HCT116 (cell line): ENCODE measurements at regions not wholly inside any gene's neighbourhood (a gene's known extent, or its start where the extent isn't known, plus 50 kb on each side); places are given as distances from the start of the nearest gene placed in this dataset.

ENCODE experiments used
- ATAC-seq: fragments of 200-7000 bp; cut with Tn5 transposase; 2 replicates; pipeline ENCODE4 v1.9.1; 2020; ENCODE audit warnings: mild to moderate bottlenecking, moderate library complexity
- BruUV-seq: library from RNA; stranded (reverse); fragments of 400-500 nt; replicated peaks from 2 replicates; lab custom pipeline; 2021; lab: Mats Ljungman, UMichigan
- CTCF ChIA-PET: fragments of 300-600 bp; sonication (Branson Sonifier 250); formaldehyde crosslinking; loops from one replicate; lab custom pipeline; 2021; ENCODE audit warnings: antibody characterized with exemption; lab: Charles Lee
- POLR2A ChIA-PET: fragments of 300-600, 350-600 bp; sonication (Branson Sonifier 250); formaldehyde crosslinking; loops from one replicate; lab custom pipeline; 2021; ENCODE audit warnings: antibody characterized with exemption; lab: Charles Lee
- RAD21 ChIA-PET, 2 experiments: fragments of 300-600 bp; sonication (Branson Sonifier 250); formaldehyde crosslinking; loops; one replicate each; lab custom pipeline; 2023; ENCODE audit warnings: low total read pairs in 2 of 2; ENCODE audit not compliant: uncharacterized antibody in 2 of 2, unreplicated experiment in 2 of 2, low non-redundant PET in 1 of 2; lab: Charles Lee
- DNase-seq: peaks from one replicate; pipeline ENCODE4 v3.0.0-alpha.2; 2010; ENCODE audit warnings: low read depth, low spot score
- H2AFZ ChIP-seq: fragments of 200-600 bp; shearing (Covaris generic), sonication (generic); 2 replicates; pipeline ENCODE4 v1.6.1; 2017; ENCODE audit warnings: low read depth, mixed run types, mixed read lengths, antibody characterized with exemption, low read length; ENCODE audit not compliant: poor library complexity, severe bottlenecking
- H3K27ac ChIP-seq: 2 replicates; pipeline ENCODE4 v1.5.1; 2012; ENCODE audit warnings: low read depth, low read length
- H3K27me3 ChIP-seq: fragments of 200-600 bp; sonication (generic); 2 replicates; pipeline ENCODE4 v1.6.1; 2016; ENCODE audit warnings: mixed run types, low read length, mixed read lengths; ENCODE audit not compliant: insufficient read depth
- H3K36me3 ChIP-seq, 2 experiments: fragments of 200-500 bp in 1 of 2; fragments of 200-600 bp in 1 of 2; sonication (Bioruptor generic) in 1 of 2; sonication (generic) in 1 of 2; 2 replicates each; pipeline versions ENCODE4 v1.5.1 to v1.6.1; 2014 to 2016; ENCODE audit warnings: low read length in 2 of 2, inconsistent platforms in 1 of 2, mixed read lengths in 1 of 2, mixed run types in 1 of 2; ENCODE audit not compliant: insufficient read depth in 2 of 2, control insufficient read depth in 1 of 2
- H3K4me1 ChIP-seq, 2 experiments: fragments of 200-600 bp in 1 of 2; sonication (generic) in 1 of 2; 2 replicates each; pipeline versions ENCODE4 v1.5.1 to v1.6.1; 2012 to 2017; ENCODE audit warnings: low read length in 2 of 2, inconsistent platforms in 1 of 2, mild to moderate bottlenecking in 1 of 2, mixed read lengths in 1 of 2, mixed run types in 1 of 2, moderate library complexity in 1 of 2; ENCODE audit not compliant: insufficient read depth in 2 of 2, control insufficient read depth in 1 of 2
- H3K4me2 ChIP-seq: fragments of 200-600 bp; sonication (generic); 2 replicates; pipeline ENCODE4 v1.6.1; 2017; ENCODE audit warnings: mixed run types, low read length, mixed read lengths
- H3K4me3 ChIP-seq, 2 experiments: fragments of 200-600 bp in 1 of 2; sonication (generic) in 1 of 2; replicated peaks in 1 of 2; 2 replicates each; pipeline ENCODE4 v1.5.1; 2011 to 2016; ENCODE audit warnings: low read length in 2 of 2, control low read depth in 1 of 2, low read depth in 1 of 2, mild to moderate bottlenecking in 1 of 2, mixed read lengths in 1 of 2, mixed run types in 1 of 2
- H3K79me2 ChIP-seq: fragments of 200-600 bp; sonication (generic); 2 replicates; pipeline ENCODE4 v1.6.1; 2017; ENCODE audit warnings: mild to moderate bottlenecking, mixed run types, low read length, moderate library complexity, mixed read lengths; ENCODE audit not compliant: insufficient read depth
- H3K9ac ChIP-seq: fragments of 200-600 bp; sonication (generic); 2 replicates; pipeline ENCODE4 v1.6.1; 2016; ENCODE audit warnings: low read length, mixed read lengths
- H3K9me2 ChIP-seq: fragments of 200-600 bp; sonication (generic), shearing (Covaris generic); 2 replicates; pipeline ENCODE4 v1.6.1; 2017; ENCODE audit warnings: mixed run types, mild to moderate bottlenecking, moderate library complexity; ENCODE audit not compliant: insufficient read depth
- H3K9me3 ChIP-seq, 2 experiments: fragments of 200-500 bp in 1 of 2; fragments of 200-600 bp in 1 of 2; sonication (Bioruptor generic) in 1 of 2; sonication (generic) in 1 of 2; 2 replicates each; pipeline ENCODE4 v1.6.1; 2014 to 2017; ENCODE audit warnings: low read length in 2 of 2, mixed read lengths in 2 of 2, inconsistent platforms in 1 of 2, low read depth in 1 of 2, mild to moderate bottlenecking in 1 of 2, mixed run types in 1 of 2, moderate library complexity in 1 of 2; ENCODE audit not compliant: control insufficient read depth in 1 of 2, insufficient read depth in 1 of 2
- H4K20me1 ChIP-seq: fragments of 200-600 bp; sonication (generic), shearing (Covaris generic); 2 replicates; pipeline ENCODE4 v1.6.1; 2017; ENCODE audit warnings: mixed run types, mild to moderate bottlenecking, moderate library complexity; ENCODE audit not compliant: insufficient read depth
- CBX3 ChIP-seq: IDR thresholded peaks from 2 replicates; pipeline ENCODE4 v1.6.1; 2012; ENCODE audit warnings: low read depth
- CEBPB ChIP-seq: IDR thresholded peaks from 2 replicates; pipeline ENCODE4 v1.6.1; 2012; ENCODE audit warnings: low read depth
- ELF1 ChIP-seq: IDR thresholded peaks from 2 replicates; pipeline ENCODE4 v1.6.1; 2012; ENCODE audit warnings: low read depth, borderline replicate concordance
- EZH2 ChIP-seq: fragments of 200-600 bp; sonication (generic); IDR thresholded peaks from 2 replicates; pipeline ENCODE4 v1.6.1; 2017; ENCODE audit warnings: antibody characterized with exemption, mixed run types
- MAX ChIP-seq: IDR thresholded peaks from 2 replicates; pipeline ENCODE4 v1.6.1; 2012
- POLR2A ChIP-seq: IDR thresholded peaks from 2 replicates; pipeline ENCODE4 v1.7.0; 2011; ENCODE audit warnings: borderline replicate concordance; ENCODE audit not compliant: insufficient read depth, insufficient read length; ENCODE audit errors: extremely low read depth
- RAD21 ChIP-seq: IDR thresholded peaks from 2 replicates; pipeline ENCODE4 v1.6.1; 2012; ENCODE audit warnings: low read depth, mild to moderate bottlenecking
- REST ChIP-seq: IDR thresholded peaks from 2 replicates; pipeline ENCODE4 v1.6.1; 2012; ENCODE audit warnings: low read depth
- SRF ChIP-seq: IDR thresholded peaks from 2 replicates; pipeline ENCODE4 v1.6.1; 2012; ENCODE audit warnings: low read depth
- ZBTB33 ChIP-seq: IDR thresholded peaks from 2 replicates; pipeline ENCODE4 v1.6.1; 2011; ENCODE audit warnings: mild to moderate bottlenecking, low read length, moderate library complexity; ENCODE audit not compliant: insufficient replicate concordance; ENCODE audit errors: extremely low read depth
- ZFX ChIP-seq: fragments of 450-650 bp; IDR thresholded peaks from 2 replicates; pipeline ENCODE4 v1.6.1; 2017
- intact Hi-C: fragments of 100-400 bp; cut with micrococcal nuclease; formaldehyde crosslinking; loops from 2 replicates; pipeline ENCODE4 v1.10.0; 2022

GRCh38 chr7:152923711-152924110 is 164.2 kb downstream of the ACTR3B start:
- Histone ChIP-seq H3K4me2 (no peak overlapping the region), H3K27me3 (no peaks in the 10 kb centered on the region), H3K9ac (no peak overlapping the region), H4K20me1 (no peaks in the 10 kb centered on the region), H3K9me3 (no peaks in the 10 kb centered on the region), H3K4me1 (no peaks in the 10 kb centered on the region), H3K9me2 (no peaks in the 10 kb centered on the region), H3K27ac (no peak overlapping the region), H3K36me3 (no peaks in the 10 kb centered on the region), H2AFZ (no peak overlapping the region), H3K4me3 (no peak overlapping the region), H3K79me2 (no peaks in the 10 kb centered on the region)
- TF ChIP-seq ELF1 = no peak
- no peak for TF ChIP-seq ZFX
- no peak for TF ChIP-seq RAD21
- ChIA-PET CTCF (no interaction called here), RAD21 (no interaction called here), POLR2A (no interaction called here)
- no TSS peak for BruUV-seq
- ATAC-seq (no peak), DNase-seq (no peak)
- intact Hi-C loops = no loop called here

- Histone ChIP-seq H4K20me1 (no peaks in the 10 kb centered on the region), H3K9me2 (no peaks in the 10 kb centered on the region), H3K4me3 (no peak overlapping the region), H3K9ac (no peak overlapping the region), H3K4me2 (no peak overlapping the region), H3K27me3 (no peaks in the 10 kb centered on the region), H3K27ac (no peak overlapping the region), H3K36me3 (no peaks in the 10 kb centered on the region), H2AFZ (no peak overlapping the region), H3K79me2 (no peaks in the 10 kb centered on the region), H3K9me3 (no peaks in the 10 kb centered on the region), H3K4me1 (no peaks in the 10 kb centered on the region)
- no peak for TF ChIP-seq EZH2
- no peak for TF ChIP-seq CBX3
- TF ChIP-seq RAD21 = no peak
- TF ChIP-seq ZBTB33 = no peak
- no peak for TF ChIP-seq MAX
- TF ChIP-seq POLR2A = no peak
- TF ChIP-seq ELF1 = no peak
- no peak for TF ChIP-seq CEBPB
- no peak for TF ChIP-seq ZFX
- no peak for TF ChIP-seq REST
- no peak for TF ChIP-seq SRF
- ChIA-PET RAD21 (no interaction called here), POLR2A (no interaction called here), CTCF (no interaction called here)
- DNase-seq = no peak
- ATAC-seq = no peak
- intact Hi-C loops = no loop called here
- BruUV-seq = no TSS peak
Observed at GRCh38 chr7:152924238-152924637, 164.7 kb downstream of the ACTR3B start.
